Peyer's patch (tissue), 4 donors: ENCODE measurements at regions not wholly inside any gene's neighbourhood (a gene's known extent, or its start where the extent isn't known, plus 50 kb on each side); places are given as distances from the start of the nearest gene placed in this dataset.

ENCODE experiments used
- DNase-seq, 3 donors: peaks; one replicate each; pipeline ENCODE4 v3.0.0-alpha.2; 2017 to 2019
- H3K27ac ChIP-seq, 4 donors: fragments of 200-600 bp; sonication (generic); one replicate each; pipeline ENCODE4 v1.5.1; 2016 to 2019
- H3K27me3 ChIP-seq, 2 donors: fragments of 200-600 bp; sonication (generic); one replicate each; pipeline ENCODE4 v1.5.1; 2019
- H3K36me3 ChIP-seq, 3 donors: fragments of 200-600 bp; sonication (generic); one replicate each; pipeline ENCODE4 v1.5.1; 2016 to 2019
- H3K4me1 ChIP-seq, 4 donors: fragments of 200-600 bp; sonication (generic); one replicate each; pipeline ENCODE4 v1.5.1; 2016 to 2019
- H3K4me3 ChIP-seq, 4 donors: fragments of 200-600 bp; sonication (generic); 1 replicate in 3 of 4; 2 replicates in 1 of 4; pipeline ENCODE4 v1.5.1; 2016 to 2019; ENCODE audit warnings: mild to moderate bottlenecking in 1 of 4
- H3K9me3 ChIP-seq, 4 donors: fragments of 200-600 bp; sonication (generic); one replicate each; pipeline ENCODE4 v1.5.1; 2016 to 2019; ENCODE audit warnings: mild to moderate bottlenecking in 1 of 4
- POLR2A ChIP-seq, 2 donors: fragments of 450-650 bp; IDR thresholded peaks; one replicate each; pipeline ENCODE4 v1.5.1; 2017; ENCODE audit warnings: antibody characterized with exemption in 2 of 2, mild to moderate bottlenecking in 2 of 2, moderate library complexity in 2 of 2
- TF ChIP-seq, protein P1 (sequence below), 6 experiments: fragments of 450-650 bp in 4 of 6; fragments of 200-600 bp in 2 of 6; sonication (generic) in 1 of 6; IDR thresholded peaks; one replicate each; pipeline ENCODE4 v1.5.1; 2017 to 2019; ENCODE audit warnings: antibody characterized with exemption in 6 of 6, mild to moderate bottlenecking in 3 of 6, moderate library complexity in 1 of 6

DNA sequence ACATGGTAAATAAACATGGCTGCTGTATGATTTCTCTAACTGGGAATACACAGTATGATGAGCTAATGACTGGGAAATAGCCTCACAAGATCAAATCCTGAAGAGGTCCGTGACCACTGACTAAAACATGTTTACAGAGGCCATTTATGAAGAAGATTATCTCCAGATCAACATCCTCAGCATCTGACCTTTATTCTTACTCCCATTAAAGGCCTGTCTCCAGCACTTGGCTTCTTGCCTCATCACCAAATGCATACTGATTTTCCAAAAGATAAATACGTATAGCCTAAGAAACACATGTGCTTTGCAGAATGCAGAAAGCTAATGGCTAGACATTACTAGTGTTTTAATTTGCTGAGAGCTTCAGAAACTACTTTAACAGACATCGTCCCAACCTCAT is 108.0 kb upstream of the TSLP start:
- Histone ChIP-seq H3K27ac (no peak overlapping the region), H3K27me3 (no peaks in the 10 kb centered on the region), H3K36me3 (no peaks in the 10 kb centered on the region), H3K4me3 (no peak overlapping the region), H3K4me1 (no peaks in the 10 kb centered on the region), H3K9me3 (no peaks in the 10 kb centered on the region)
- no peak for DNase-seq
- TF ChIP-seq, protein P1, sequence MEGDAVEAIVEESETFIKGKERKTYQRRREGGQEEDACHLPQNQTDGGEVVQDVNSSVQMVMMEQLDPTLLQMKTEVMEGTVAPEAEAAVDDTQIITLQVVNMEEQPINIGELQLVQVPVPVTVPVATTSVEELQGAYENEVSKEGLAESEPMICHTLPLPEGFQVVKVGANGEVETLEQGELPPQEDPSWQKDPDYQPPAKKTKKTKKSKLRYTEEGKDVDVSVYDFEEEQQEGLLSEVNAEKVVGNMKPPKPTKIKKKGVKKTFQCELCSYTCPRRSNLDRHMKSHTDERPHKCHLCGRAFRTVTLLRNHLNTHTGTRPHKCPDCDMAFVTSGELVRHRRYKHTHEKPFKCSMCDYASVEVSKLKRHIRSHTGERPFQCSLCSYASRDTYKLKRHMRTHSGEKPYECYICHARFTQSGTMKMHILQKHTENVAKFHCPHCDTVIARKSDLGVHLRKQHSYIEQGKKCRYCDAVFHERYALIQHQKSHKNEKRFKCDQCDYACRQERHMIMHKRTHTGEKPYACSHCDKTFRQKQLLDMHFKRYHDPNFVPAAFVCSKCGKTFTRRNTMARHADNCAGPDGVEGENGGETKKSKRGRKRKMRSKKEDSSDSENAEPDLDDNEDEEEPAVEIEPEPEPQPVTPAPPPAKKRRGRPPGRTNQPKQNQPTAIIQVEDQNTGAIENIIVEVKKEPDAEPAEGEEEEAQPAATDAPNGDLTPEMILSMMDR (IDR thresholded peaks at IDR 0.05) = no peak
- no peak for TF ChIP-seq POLR2A (IDR thresholded peaks at IDR 0.05)

DNA sequence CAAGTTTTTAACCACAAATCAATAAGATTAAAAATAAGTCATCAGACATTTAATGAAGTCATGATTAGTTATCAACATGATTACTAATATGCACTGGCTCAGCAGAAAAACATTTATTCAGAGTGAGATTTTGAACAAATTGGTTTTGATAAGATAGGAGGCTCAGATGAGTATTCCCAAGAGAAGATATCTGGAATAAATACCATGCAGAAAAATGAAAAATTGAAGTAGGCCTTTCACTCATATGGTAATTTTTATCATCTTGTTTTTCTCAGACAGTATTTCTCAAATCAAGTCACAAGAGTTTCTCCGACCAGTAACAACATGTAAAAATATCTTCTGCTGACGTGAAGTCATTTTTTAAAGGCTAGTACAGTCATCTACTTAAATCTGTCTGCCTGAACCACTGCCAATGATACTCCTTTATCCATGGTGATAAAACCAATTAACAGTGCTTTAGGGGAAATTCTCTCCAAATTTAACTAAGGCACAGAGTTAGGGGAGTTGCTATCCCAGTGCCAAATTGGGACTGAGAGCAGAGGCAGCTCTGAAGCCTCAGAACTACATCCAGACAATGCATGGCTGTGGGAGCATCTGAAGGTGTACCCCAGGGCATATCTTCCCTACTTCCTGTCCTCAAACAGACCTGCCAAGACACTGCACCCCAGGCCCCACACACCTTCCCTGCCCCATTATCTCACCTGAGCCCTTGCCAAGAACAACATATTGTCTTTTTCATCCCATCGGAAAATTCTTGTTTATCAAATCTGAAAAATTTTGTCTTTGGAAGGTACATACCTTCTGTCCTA is 105.5 kb upstream of the TSLP start:
- DNase-seq = no peak
- Histone ChIP-seq H3K4me1 (no peaks in the 10 kb centered on the region), H3K36me3 (no peaks in the 10 kb centered on the region), H3K4me3 (no peak overlapping the region), H3K27ac (no peak overlapping the region), H3K27me3 (no peaks in the 10 kb centered on the region), H3K9me3 (no peaks in the 10 kb centered on the region)
- no peak for TF ChIP-seq POLR2A (IDR thresholded peaks at IDR 0.05)
- TF ChIP-seq, protein P1 (IDR thresholded peaks at IDR 0.05) = no peak

DNA sequence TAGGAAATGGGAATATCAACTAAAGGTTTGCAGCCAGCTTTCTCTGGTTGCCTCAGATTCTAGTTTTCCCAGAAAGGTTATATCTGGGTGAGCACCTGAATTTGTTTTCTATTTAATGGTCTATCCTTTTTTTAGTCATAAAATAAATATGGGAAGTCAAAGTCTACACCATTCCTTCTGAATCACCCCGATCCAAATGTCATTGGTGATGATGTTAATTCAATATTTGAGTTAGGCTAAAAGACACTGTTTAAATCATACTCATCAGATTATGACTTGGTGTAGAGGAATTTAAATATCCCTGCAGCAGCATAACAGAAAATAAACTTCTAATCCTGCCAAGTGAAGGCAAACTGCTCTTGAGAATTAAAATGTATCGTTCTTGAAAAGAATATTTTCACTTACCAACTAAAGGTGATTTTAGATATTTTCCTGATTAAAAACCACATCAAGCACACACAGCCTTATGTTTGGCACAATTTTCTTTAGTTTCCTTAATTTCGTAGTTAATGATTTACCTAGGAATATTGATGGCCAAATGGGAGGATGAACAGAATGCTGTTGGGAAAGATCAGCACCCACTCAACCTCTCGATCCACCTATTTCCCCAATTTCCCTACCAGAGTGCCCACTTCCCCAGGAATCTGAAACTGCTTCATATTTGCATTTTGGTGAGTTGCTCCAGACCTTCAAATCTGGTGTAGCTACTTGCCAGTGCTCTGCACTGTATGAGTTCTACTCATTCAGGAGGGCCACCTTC is 103.1 kb upstream of the TSLP start:
- Histone ChIP-seq H3K4me3 (no peak overlapping the region), H3K9me3 (no peaks in the 10 kb centered on the region), H3K27me3 (no peaks in the 10 kb centered on the region), H3K4me1 (no peaks in the 10 kb centered on the region), H3K27ac (no peak overlapping the region), H3K36me3 (no peaks in the 10 kb centered on the region)
- no peak for TF ChIP-seq POLR2A (IDR thresholded peaks at IDR 0.05)
- TF ChIP-seq, protein P1 (IDR thresholded peaks at IDR 0.05) = no peak
- DNase-seq = no peak

DNA sequence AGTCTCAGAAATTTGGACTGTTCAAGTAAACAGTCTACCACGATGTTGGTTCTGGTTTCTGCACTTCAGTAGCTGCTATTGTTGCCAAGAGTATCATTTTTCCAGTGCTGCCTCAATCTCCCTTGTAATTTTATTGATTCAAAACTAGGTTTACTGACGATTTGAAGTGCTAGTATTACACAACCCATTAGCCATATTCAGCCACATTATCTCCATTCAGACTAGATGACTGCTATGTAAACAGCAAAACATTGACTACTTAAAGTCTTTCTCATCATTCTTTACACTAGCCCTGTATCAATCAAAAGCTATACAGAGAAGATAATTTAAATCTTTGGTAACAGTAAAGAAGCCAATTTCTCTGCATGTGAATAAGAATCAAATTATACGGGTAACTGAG is 102.0 kb upstream of the TSLP start:
- no peak overlapping the region for H3K27ac ChIP-seq
- no peaks in the 10 kb centered on the region for H3K36me3 ChIP-seq
- H3K4me1 ChIP-seq = no peaks in the 10 kb centered on the region
- no peak for DNase-seq
- H3K9me3 ChIP-seq = no peaks in the 10 kb centered on the region
- TF ChIP-seq, protein P1 (IDR thresholded peaks at IDR 0.05) = no peak
- no peak for TF ChIP-seq POLR2A (IDR thresholded peaks at IDR 0.05)
- H3K4me3 ChIP-seq = no peak overlapping the region
- no peaks in the 10 kb centered on the region for H3K27me3 ChIP-seq

DNA sequence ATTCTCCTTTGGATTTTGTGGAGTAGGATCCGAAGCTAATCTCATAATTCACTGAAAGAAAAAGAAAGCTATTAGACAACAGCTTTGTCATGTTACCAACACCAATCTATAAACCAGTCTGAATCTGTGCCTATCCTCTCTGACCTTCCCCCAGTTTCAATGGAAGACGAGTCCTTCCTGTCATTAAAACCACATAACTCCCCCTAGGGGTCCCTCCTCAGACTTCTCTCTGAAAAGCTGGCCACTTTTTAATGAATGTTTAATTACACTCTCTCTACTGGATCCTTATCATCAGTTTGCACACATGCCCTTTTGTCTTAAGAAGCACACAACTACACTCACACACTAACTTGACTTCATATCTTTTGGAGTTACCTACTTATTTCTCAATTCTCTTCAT is 98.0 kb upstream of the TSLP start:
- no peak for DNase-seq
- H3K36me3 ChIP-seq = no peaks in the 10 kb centered on the region
- TF ChIP-seq POLR2A (IDR thresholded peaks at IDR 0.05) = no peak
- TF ChIP-seq, protein P1 (IDR thresholded peaks at IDR 0.05) = no peak
- no peak overlapping the region for H3K4me3 ChIP-seq
- no peak overlapping the region for H3K27ac ChIP-seq
- H3K27me3 ChIP-seq = no peaks in the 10 kb centered on the region
- no peaks in the 10 kb centered on the region for H3K9me3 ChIP-seq
- no peaks in the 10 kb centered on the region for H3K4me1 ChIP-seq
